ENCODE measurements at regions not wholly inside any gene's neighbourhood (a gene's known extent, or its start where the extent isn't known, plus 50 kb on each side); places are given as distances from the start of the nearest gene placed in this dataset.

- Mint-ChIP-seq H3K27ac (no peak overlapping the region), H3K36me3 (ENCODE audit: low read depth) (no peaks in the 10 kb centered on the region), H3K9me3 (peaks cover 10% of the 10 kb centered on the region), H3K4me3 (no peak overlapping the region), H3K27me3 (no peaks in the 10 kb centered on the region), H3K4me1 (no peaks in the 10 kb centered on the region)
- DNase-seq (no peak), ATAC-seq (ENCODE audit: low read depth) (no peak)
- intact Hi-C loops (cut with micrococcal nuclease) = no loop called here
- no peak for TF ChIP-seq CTCF (IDR thresholded peaks at IDR 0.05)
- CTCF ChIA-PET = no interaction called here
- POLR2A ChIA-PET = no interaction called here
These were observed 52.3 kb downstream of the HDGFL1 start for GRCh38 chr6:22621701-22622100.

GRCh38 chr6:22622351-22622750, 53.0 kb downstream of the HDGFL1 start:
- H3K27me3 Mint-ChIP-seq = no peaks in the 10 kb centered on the region
- H3K4me1 Mint-ChIP-seq = no peaks in the 10 kb centered on the region
- intact Hi-C loops (cut with micrococcal nuclease) = no loop called here
- H3K4me3 Mint-ChIP-seq = no peak overlapping the region
- H3K27ac Mint-ChIP-seq = no peak overlapping the region
- H3K9me3 Mint-ChIP-seq = peaks cover 13% of the 10 kb centered on the region
- ChIA-PET CTCF (no interaction called here), POLR2A (no interaction called here)
- ATAC-seq (ENCODE audit: low read depth) (no peak), DNase-seq (no peak)
- TF ChIP-seq CTCF (IDR thresholded peaks at IDR 0.05) = no peak
- H3K36me3 Mint-ChIP-seq (ENCODE audit: low read depth) = no peaks in the 10 kb centered on the region

- no peak overlapping the region for H3K27ac Mint-ChIP-seq
- no peak for ATAC-seq (ENCODE audit: low read depth)
- no peak overlapping the region for H3K4me3 Mint-ChIP-seq
- H3K27me3 Mint-ChIP-seq = no peaks in the 10 kb centered on the region
- intact Hi-C loops (cut with micrococcal nuclease) = no loop called here
- H3K36me3 Mint-ChIP-seq (ENCODE audit: low read depth) = no peaks in the 10 kb centered on the region
- peaks cover 15% of the 10 kb centered on the region for H3K9me3 Mint-ChIP-seq
- TF ChIP-seq CTCF (IDR thresholded peaks at IDR 0.05) = no peak
- DNase-seq = no peak
- CTCF ChIA-PET = no interaction called here
- H3K4me1 Mint-ChIP-seq = no peaks in the 10 kb centered on the region
- POLR2A ChIA-PET = no interaction called here
These were observed 53.4 kb downstream of the HDGFL1 start for GRCh38 chr6:22622813-22623212.

- CTCF ChIA-PET = no interaction called here
- Mint-ChIP-seq H3K4me3 (no peak overlapping the region), H3K27me3 (no peaks in the 10 kb centered on the region), H3K4me1 (no peaks in the 10 kb centered on the region), H3K27ac (no peak overlapping the region), H3K9me3 (peaks cover 12% of the 10 kb centered on the region), H3K36me3 (ENCODE audit: low read depth) (no peaks in the 10 kb centered on the region)
- ATAC-seq (ENCODE audit: low read depth) = no peak
- no peak for TF ChIP-seq CTCF (IDR thresholded peaks at IDR 0.05)
- DNase-seq = no peak
- intact Hi-C loops (cut with micrococcal nuclease) = no loop called here
- POLR2A ChIA-PET = no interaction called here
These were observed 58.3 kb downstream of the HDGFL1 start for GRCh38 chr6:22627644-22628043.

GRCh38 chr6:22631091-22631490, 61.7 kb downstream of the HDGFL1 start:
- no peaks in the 10 kb centered on the region for H3K4me1 Mint-ChIP-seq
- no peak for ATAC-seq (ENCODE audit: low read depth)
- H3K27ac Mint-ChIP-seq = no peak overlapping the region
- DNase-seq = no peak
- no peak overlapping the region for H3K4me3 Mint-ChIP-seq
- no peaks in the 10 kb centered on the region for H3K36me3 Mint-ChIP-seq (ENCODE audit: low read depth)
- intact Hi-C loops (cut with micrococcal nuclease) = no loop called here
- no peak for TF ChIP-seq CTCF (IDR thresholded peaks at IDR 0.05)
- H3K9me3 Mint-ChIP-seq = peaks cover 12% of the 10 kb centered on the region
- ChIA-PET POLR2A (no interaction called here), CTCF (no interaction called here)
- no peaks in the 10 kb centered on the region for H3K27me3 Mint-ChIP-seq
